ENCODE measurements at regions not wholly inside any gene's neighbourhood (a gene's known extent, or its start where the extent isn't known, plus 50 kb on each side); places are given as distances from the start of the nearest gene placed in this dataset.
A peak's percentile ranks its signal among the peaks of the same experiment; 100 is the strongest.

DNA sequence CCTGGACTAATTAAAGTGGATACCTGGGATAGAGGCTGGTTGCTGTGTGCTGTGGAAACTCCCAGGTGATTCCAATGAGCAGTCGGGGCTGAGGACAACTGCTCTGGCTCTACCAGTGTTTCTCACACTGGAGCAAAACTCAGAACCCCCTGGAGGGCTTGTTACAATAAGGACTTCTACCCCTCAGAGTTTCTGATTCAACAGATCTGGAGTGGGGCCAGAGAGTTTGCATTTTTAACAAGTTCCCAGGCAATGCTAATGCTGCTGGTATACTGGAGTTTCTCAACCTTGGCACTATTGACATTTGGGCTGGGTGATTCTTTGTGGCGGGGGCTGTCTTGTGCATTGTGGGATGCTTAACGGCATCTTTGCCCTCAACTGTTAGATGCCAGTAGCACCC is 353.7 kb downstream of the MIAT start:
- no peaks in the 10 kb centered on the region for H3K9me3 ChIP-seq (ENCODE audit: insufficient read depth, low read depth, low read length)
- no peak overlapping the region for H3K27ac Mint-ChIP-seq (ENCODE audit: unreplicated experiment)

DNA sequence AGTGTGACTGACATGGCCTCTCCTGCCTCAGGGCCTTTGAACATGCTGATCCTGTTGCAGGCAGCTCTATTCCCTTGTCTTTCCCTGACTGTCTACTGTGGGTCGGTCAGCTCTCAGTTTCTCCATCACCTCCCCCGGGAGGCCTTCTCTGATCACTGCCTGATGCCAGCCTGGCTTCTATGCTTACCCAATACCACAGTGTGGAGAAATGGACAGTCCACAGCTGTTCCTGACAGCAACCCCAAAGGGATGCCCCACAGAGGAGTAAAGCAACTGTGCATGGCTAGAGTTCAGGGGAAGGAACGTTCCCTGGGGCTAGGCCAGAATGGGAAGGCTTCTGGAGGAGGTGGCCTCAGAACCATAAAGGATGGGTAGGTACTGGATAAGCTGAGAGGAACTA is 354.3 kb downstream of the MIAT start:
- Histone ChIP-seq H3K4me1 (ENCODE audit: insufficient read depth, low read length) (peaks cover 3% of the 10 kb centered on the region), H3K9ac (ENCODE audit: low read length) (no peak overlapping the region), H3K27me3 (ENCODE audit: insufficient read depth, low read length) (peaks cover 2% of the 10 kb centered on the region), H3K9me3 (ENCODE audit: insufficient read depth, low read depth, low read length) (no peaks in the 10 kb centered on the region), H3K79me2 (ENCODE audit: insufficient read depth, low read length) (no peaks in the 10 kb centered on the region), H3K27ac (ENCODE audit: low read depth, low read length) (no peak overlapping the region), H3K4me3 (ENCODE audit: insufficient read depth, low read depth, low read length) (no peak overlapping the region), H4K20me1 (ENCODE audit: insufficient read depth, low read length) (no peaks in the 10 kb centered on the region), H3K36me3 (ENCODE audit: insufficient read depth, low read length) (no peaks in the 10 kb centered on the region), H3K4me2 (ENCODE audit: low read length) (no peak overlapping the region), H2AFZ (ENCODE audit: low read depth, low read length) (no peak overlapping the region)
- Mint-ChIP-seq H3K27me3 (ENCODE audit: low read depth, unreplicated experiment) (peaks cover 4% of the 10 kb centered on the region), H3K36me3 (ENCODE audit: low read depth, unreplicated experiment) (no peaks in the 10 kb centered on the region), H3K9me3 (ENCODE audit: unreplicated experiment) (peaks cover 3% of the 10 kb centered on the region), H3K4me3 (ENCODE audit: unreplicated experiment) (no peak overlapping the region), H3K4me1 (ENCODE audit: low read depth, unreplicated experiment) (no peaks in the 10 kb centered on the region), H3K27ac (ENCODE audit: unreplicated experiment) (no peak overlapping the region)
- FAIRE-seq (no peak), DNase-seq (ENCODE audit: low read depth) (no peak)
- TF ChIP-seq CTCF (IDR thresholded peaks at IDR 0.05; ENCODE audit: insufficient read depth, low read depth, low read length) (no peak), EZH2 (IDR thresholded peaks at IDR 0.05; ENCODE audit: insufficient read depth, low read length) (no peak)

More for the DNA sequence above, 353.7 kb downstream of the MIAT start:
- no peak overlapping the region for H2AFZ ChIP-seq (ENCODE audit: low read depth, low read length)
- H3K79me2 ChIP-seq (ENCODE audit: insufficient read depth, low read length): no peaks in the 10 kb centered on the region
- H4K20me1 ChIP-seq (ENCODE audit: insufficient read depth, low read length): no peaks in the 10 kb centered on the region
- no peak overlapping the region for H3K9ac ChIP-seq (ENCODE audit: low read length)
- no peak overlapping the region for H3K27ac ChIP-seq (ENCODE audit: low read depth, low read length)
- Mint-ChIP-seq H3K4me1 (ENCODE audit: low read depth, unreplicated experiment) (no peaks in the 10 kb centered on the region), H3K27me3 (ENCODE audit: low read depth, unreplicated experiment) (peaks cover 4% of the 10 kb centered on the region), H3K9me3 (ENCODE audit: unreplicated experiment) (peaks cover 3% of the 10 kb centered on the region), H3K4me3 (ENCODE audit: unreplicated experiment) (no peak overlapping the region), H3K36me3 (ENCODE audit: low read depth, unreplicated experiment) (no peaks in the 10 kb centered on the region)
- no peak overlapping the region for H3K4me3 ChIP-seq (ENCODE audit: insufficient read depth, low read depth, low read length)
- peaks cover 2% of the 10 kb centered on the region for H3K27me3 ChIP-seq (ENCODE audit: insufficient read depth, low read length)
- FAIRE-seq: no peak
- H3K36me3 ChIP-seq (ENCODE audit: insufficient read depth, low read length): no peaks in the 10 kb centered on the region
- TF ChIP-seq CTCF (IDR thresholded peaks at IDR 0.05; ENCODE audit: insufficient read depth, low read depth, low read length) (no peak), EZH2 (IDR thresholded peaks at IDR 0.05; ENCODE audit: insufficient read depth, low read length) (no peak)
- peak; percentile 14 for DNase-seq (ENCODE audit: low read depth)
- H3K4me1 ChIP-seq (ENCODE audit: insufficient read depth, low read length): peaks cover 3% of the 10 kb centered on the region
- no peak overlapping the region for H3K4me2 ChIP-seq (ENCODE audit: low read length)

DNA sequence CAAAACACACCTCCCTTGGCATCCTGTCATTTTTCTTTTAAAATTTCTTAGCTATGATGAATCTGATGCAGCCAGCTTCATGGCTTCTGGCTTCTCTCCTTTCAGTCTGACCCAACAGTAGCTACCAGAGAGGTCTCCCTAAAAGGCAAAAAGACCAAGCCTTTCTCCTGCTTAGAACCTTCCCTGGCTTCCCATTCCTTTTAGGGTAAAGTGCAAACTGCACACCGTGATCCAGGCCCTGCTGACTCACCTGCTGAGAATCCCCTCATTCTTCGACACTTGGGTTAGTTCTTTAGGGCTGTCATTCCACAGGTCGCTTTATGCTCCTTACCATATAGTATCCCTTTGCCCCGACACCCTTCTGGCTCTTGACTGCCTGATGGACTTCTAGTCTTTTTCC is 362.4 kb downstream of the MIAT start:
- H4K20me1 ChIP-seq (ENCODE audit: insufficient read depth, low read length): no peaks in the 10 kb centered on the region
- Mint-ChIP-seq H3K9me3 (ENCODE audit: unreplicated experiment) (no peaks in the 10 kb centered on the region), H3K27ac (ENCODE audit: unreplicated experiment) (peak overlapping the region; percentile 95), H3K4me3 (ENCODE audit: unreplicated experiment) (peak overlapping the region; percentile 41), H3K36me3 (ENCODE audit: low read depth, unreplicated experiment) (no peaks in the 10 kb centered on the region), H3K27me3 (ENCODE audit: low read depth, unreplicated experiment) (no peaks in the 10 kb centered on the region), H3K4me1 (ENCODE audit: low read depth, unreplicated experiment) (peaks cover 22% of the 10 kb centered on the region)
- peak overlapping the region; percentile 26 for H3K4me2 ChIP-seq (ENCODE audit: low read length)
- no peaks in the 10 kb centered on the region for H3K9me3 ChIP-seq (ENCODE audit: insufficient read depth, low read depth, low read length)
- H3K4me1 ChIP-seq (ENCODE audit: insufficient read depth, low read length): no peaks in the 10 kb centered on the region
- no peak overlapping the region for H3K27ac ChIP-seq (ENCODE audit: low read depth, low read length)
- DNase-seq (ENCODE audit: low read depth) (peak; percentile 71), FAIRE-seq (no peak)
- H3K27me3 ChIP-seq (ENCODE audit: insufficient read depth, low read length): no peaks in the 10 kb centered on the region
- no peak for TF ChIP-seq CTCF (IDR thresholded peaks at IDR 0.05; ENCODE audit: insufficient read depth, low read depth, low read length)
- TF ChIP-seq EZH2 (IDR thresholded peaks at IDR 0.05; ENCODE audit: insufficient read depth, low read length): no peak
- H3K36me3 ChIP-seq (ENCODE audit: insufficient read depth, low read length): no peaks in the 10 kb centered on the region
- H3K9ac ChIP-seq (ENCODE audit: low read length): no peak overlapping the region
- no peak overlapping the region for H2AFZ ChIP-seq (ENCODE audit: low read depth, low read length)
- no peaks in the 10 kb centered on the region for H3K79me2 ChIP-seq (ENCODE audit: insufficient read depth, low read length)
- H3K4me3 ChIP-seq (ENCODE audit: insufficient read depth, low read depth, low read length): no peak overlapping the region

Measured in astrocyte (in vitro differentiated cells and primary cell).